OCI-LY7 (cell line): ENCODE measurements at regions not wholly inside any gene's neighbourhood (a gene's known extent, or its start where the extent isn't known, plus 50 kb on each side); places are given as distances from the start of the nearest gene placed in this dataset.
"Not testable (repeated sequence)": the region's sequence is repeated elsewhere in the genome, so short reads cannot be mapped to it uniquely, and the experiment has no call there.

ENCODE experiments used
- EZH2phosphoT487 ChIP-seq: fragments of 200-600 bp; sonication (generic); IDR thresholded peaks from 2 replicates; pipeline ENCODE4 v1.6.1; 2018; ENCODE audit warnings: low read depth, borderline replicate concordance, mild to moderate bottlenecking, mixed run types, antibody characterized with exemption, low read length, moderate library complexity, mixed read lengths
- TF ChIP-seq, protein P1 (sequence below): fragments of 200-600 bp; sonication (generic); conservative IDR thresholded peaks from 2 replicates; pipeline ENCODE4 v1.5.1; 2014; ENCODE audit warnings: mild to moderate bottlenecking, antibody characterized with exemption, low read length, moderate library complexity, mixed read lengths

DNA sequence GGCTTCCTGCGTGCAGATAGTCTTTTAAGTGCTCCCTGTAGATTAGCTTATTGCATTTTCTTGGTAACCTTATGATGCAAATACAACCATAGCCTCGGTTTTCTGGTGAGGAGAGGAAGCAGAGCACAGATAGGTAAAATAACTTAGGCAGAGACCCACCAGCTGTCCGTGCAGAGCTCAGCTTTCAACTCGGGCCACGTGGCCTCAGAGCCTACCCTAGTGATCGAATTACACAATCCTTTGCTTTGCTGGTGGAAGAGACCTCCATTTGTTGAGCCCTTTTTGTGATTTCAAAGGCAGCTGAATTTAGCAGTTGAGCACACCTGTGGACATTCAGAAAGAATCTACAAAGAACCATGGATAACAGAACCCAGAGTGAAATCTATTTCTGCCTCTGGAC lies 220.1 kb downstream of the ATP6V0E2 start:
- TF ChIP-seq, protein P1, sequence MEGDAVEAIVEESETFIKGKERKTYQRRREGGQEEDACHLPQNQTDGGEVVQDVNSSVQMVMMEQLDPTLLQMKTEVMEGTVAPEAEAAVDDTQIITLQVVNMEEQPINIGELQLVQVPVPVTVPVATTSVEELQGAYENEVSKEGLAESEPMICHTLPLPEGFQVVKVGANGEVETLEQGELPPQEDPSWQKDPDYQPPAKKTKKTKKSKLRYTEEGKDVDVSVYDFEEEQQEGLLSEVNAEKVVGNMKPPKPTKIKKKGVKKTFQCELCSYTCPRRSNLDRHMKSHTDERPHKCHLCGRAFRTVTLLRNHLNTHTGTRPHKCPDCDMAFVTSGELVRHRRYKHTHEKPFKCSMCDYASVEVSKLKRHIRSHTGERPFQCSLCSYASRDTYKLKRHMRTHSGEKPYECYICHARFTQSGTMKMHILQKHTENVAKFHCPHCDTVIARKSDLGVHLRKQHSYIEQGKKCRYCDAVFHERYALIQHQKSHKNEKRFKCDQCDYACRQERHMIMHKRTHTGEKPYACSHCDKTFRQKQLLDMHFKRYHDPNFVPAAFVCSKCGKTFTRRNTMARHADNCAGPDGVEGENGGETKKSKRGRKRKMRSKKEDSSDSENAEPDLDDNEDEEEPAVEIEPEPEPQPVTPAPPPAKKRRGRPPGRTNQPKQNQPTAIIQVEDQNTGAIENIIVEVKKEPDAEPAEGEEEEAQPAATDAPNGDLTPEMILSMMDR = not testable (repeated sequence)
- not testable (repeated sequence) for TF ChIP-seq EZH2phosphoT487
